ENCODE measurements at regions not wholly inside any gene's neighbourhood (a gene's known extent, or its start where the extent isn't known, plus 50 kb on each side); places are given as distances from the start of the nearest gene placed in this dataset.
"Not testable (repeated sequence)": the region's sequence is repeated elsewhere in the genome, so short reads cannot be mapped to it uniquely, and the experiment has no call there.

DNA sequence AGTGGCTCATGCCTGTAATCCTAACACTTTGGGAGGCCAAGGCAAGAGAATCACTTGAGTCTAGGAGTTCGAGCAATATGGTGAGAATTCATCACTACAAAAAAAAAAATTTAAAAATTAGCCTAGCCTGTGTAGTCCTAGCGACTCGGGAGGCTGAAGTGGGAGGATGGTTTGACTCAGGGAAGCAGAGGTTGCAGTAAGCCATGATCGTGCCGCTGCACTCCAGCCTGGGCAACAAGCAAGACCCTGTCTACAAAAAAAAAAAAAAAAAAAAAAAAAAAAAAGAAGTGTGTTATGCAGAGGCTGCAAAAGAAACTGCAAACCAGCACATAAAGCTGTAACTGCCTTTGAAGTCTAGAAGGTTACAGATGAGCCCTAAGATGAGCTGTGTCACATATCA is 116.9 kb upstream of the SLC1A3 start:
- no peak for DNase-seq

DNA sequence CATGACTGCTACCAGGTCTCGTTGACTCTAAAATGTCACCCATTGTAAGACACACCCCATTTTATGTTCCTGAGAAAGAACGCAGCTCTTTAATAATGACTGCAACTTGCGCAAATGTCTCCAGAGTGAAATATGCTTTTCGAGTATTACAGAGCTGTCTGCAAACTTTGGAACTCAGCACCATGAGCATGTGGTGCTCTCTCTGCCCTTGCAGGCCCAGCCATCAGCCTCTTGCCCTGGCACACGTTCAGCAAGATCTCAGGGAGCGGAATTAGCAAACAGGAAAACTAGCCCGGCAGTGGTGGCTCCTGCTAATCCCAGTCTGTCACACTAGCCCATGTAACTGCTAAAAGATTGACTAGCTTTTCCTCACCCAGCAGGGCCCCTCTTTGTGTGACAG is 114.5 kb upstream of the SLC1A3 start:
- no peak for DNase-seq

DNA sequence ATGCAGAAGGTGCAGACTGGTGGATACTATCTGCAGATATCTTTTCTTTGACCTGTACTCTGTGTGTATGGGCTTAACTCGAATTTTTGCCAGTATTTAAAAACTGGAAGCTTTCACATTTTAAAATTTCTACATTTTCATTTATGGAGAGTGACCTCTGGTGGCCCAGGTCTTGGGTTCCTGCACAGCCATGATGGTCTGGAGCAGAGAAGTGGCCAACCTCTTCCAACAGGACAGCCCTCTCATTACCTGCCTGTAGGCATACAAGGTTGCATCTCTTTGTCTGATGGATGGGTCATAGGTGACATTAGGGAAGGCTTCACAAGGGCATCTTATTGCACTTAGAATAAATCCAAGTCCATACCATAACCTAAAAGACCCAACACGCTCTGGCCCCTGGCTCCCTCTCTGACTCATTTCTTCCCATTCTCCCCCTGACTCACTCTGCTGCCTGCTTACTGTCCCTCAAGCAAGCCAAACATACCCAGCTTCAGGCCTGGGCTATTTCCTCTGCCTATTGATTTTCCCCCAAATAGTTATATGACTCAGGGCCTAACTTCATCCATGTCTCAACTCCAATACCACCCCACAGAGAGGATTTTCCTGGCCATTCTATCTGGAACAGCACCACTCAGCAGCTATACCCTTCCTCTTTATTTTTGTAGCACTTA is 113.3 kb upstream of the SLC1A3 start:
- DNase-seq: no peak

DNA sequence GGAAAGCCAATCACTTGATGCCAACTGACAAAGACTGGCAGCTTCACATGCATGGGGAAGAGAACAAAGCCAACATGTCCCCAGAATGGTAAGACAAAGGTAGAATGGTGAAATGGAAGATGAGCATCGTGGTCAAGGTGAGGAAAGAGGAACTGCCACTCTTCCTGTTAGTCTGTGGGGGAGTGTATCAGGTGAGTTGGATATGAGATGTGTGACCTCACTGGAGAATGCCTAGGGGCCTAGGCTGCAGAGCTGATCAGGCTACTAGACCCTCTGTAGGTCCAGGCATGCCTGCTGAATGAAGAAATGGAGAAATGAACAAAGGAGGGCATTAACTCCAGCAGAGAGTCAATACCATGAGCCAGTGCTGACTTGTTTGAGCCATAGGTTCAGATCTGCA is 112.4 kb upstream of the SLC1A3 start:
- no peak for DNase-seq

DNA sequence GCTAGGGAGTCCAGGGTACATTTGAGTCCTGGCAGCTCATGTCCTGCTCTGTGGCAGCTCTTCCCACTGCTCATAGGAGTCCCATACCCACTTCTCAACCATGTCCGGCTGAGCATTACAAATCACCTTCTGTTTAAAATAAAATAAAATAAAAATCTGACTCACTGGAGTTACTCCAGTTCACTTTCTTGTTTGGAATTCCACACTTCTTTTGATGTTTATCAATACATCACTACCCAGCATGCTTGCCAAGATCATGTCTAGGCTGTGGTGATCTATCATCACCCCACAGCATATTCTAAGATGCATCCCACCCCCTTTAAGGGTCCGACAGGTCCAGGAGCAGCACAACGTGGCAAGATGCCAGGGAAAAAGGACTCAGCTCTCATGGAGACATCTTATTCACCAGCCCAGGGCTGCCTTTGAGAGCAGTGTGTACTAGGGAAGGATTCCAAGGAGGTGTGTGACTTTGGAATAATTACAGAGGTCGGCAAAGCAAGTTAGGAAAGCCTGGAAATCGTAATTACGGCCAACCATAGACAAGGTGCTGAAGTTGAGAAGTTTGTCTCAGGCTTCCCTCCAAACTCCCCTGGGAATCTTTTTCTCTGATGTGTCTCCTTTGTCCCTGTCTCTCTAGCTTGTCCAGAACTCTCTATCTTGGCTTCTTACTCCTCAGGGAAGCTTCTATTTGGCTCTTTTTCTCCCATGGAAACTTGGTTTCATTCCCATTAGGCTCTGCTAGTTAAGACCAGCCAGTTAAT is 111.4 kb upstream of the SLC1A3 start:
- no peak for DNase-seq

DNA sequence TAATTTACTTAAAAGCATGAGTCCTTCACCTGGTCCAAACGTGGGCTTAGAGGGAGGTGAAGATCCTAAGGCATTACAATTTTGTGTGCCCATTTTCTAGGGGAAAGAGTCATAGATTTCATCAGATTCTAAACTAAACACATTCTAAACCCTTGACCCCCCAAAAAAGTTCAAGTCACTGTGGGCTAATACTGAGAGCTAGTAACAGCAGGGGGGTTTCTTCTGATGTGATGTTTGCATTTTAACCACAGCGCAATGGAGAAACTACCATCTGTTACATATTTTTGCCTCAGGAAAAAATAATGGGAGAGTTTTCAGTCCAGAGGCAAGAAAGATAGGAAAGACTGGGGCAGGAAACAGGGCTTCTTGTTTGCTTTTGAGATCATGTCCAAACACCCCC is 110.8 kb upstream of the SLC1A3 start:
- no peak for DNase-seq

- DNase-seq: no peak
Measured at GRCh38 chr5:36496471-36496870, 109.9 kb upstream of the SLC1A3 start.

DNA sequence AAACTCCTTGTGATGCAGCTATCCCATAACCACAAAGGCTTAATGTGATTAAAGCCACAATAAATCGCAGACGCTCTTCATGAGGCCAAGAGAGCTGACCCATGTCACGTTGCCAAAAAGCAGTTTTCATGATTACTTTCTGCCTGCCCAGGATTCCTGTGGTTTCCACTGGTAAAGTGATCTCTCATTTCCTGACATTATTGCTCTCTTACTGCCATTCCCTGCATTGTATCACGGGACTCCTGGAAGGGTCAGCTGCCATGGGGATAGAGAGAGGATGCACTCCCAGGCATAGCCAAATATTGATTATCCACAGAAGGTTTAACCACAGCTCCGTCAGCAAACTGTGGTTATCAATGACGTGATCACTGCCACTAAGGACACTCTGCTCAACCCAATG is 103.8 kb upstream of the SLC1A3 start:
- DNase-seq: no peak

DNA sequence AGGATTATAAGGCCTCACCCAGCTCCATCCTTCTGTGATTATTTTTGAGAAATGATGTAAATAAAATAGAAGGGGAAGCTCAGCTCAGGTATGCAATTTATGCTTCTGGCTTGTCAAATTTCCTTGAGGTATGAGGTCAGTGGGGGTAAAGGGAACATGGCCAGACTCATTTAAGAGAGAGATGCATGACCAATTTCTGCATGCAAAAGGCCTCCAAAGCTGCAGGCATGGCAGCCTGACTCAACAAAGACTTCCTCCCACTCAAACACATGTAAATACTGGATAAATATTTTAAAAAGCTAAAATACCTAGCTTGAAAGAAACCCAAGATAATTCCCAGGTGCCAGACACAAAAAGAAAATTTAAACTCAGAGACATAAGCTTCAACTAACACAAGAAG is 101.4 kb upstream of the SLC1A3 start:
- DNase-seq: no peak

- DNase-seq: peak; percentile 51 to 68
Measured at GRCh38 chr5:36507332-36507952, 99.0 kb upstream of the SLC1A3 start.

DNA sequence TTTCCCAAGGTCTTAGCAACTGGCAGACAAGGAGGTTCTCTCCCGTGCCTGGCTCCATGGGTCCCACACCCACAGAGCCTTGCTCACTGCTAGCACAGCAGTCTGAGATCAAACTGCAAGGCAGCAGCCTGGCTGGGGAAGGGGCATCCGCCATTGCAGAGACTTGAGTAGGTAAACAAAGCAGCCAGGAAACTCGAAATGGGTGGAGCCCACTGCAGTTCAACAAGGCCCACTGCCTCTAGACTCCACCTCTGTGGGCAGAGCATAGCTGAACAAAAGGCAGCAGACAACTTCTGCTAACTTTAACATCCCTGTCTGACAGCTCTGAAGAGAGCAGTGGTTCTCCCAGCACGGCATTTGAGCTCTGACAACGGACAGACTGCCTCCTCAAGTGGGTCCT is 98.1 kb upstream of the SLC1A3 start:
- not testable (repeated sequence) for DNase-seq

DNA sequence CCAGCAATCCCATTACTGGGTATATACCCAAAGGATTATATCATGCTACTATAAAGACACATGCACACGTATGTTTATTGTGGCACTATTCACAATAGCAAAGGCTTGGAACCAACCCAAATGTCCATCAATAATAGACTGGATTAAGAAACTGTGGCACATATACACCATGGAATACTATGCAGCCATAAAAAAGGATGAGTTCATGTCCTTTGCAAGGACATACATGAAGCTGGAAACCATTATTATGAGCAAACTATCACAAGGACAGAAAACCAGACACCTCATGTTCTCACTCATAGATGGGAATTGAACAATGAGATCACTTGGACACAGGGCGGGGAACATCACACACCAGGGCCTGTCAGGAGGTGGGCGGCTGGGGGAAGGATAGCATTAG is 92.8 kb upstream of the SLC1A3 start:
- DNase-seq: not testable (repeated sequence)

DNA sequence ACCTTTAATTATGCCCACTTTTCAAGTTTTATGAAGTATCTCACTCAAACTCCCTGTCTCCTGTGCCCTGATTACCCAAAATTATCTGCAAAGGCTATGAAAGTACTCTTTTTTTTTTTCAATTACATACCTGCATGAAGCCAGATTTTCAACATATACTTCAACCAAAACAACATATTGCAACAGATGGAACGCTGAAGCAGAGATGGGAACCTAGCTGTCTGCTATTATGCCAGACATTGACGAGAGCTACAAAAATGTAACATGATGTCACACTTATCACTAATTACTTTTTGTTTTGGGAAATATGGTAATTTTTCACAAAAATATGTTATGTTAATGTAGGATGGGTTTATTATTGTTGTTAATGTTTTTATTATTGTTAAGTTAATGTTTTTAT is 86.5 kb upstream of the SLC1A3 start:
- DNase-seq: no peak

DNA sequence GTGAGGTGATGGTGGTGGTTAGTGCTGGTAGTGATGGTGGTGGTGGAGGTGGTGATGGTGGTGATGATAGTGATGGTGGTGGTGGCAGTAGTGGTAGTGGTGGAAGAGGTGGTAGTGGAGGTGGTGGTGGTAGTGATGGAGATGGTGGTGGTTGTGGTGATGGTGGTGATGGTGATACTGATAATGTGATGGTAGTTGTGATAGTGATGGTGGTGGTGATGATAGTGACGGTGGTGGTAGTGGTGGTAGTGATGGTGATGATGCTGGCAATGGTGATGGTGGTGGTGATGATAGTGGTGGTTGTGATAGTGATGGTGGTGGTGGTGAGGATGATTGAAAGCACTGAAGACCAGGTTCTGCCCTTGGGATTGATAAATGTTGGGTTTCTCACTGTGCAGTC is 85.2 kb upstream of the SLC1A3 start:
- no peak for DNase-seq

DNA sequence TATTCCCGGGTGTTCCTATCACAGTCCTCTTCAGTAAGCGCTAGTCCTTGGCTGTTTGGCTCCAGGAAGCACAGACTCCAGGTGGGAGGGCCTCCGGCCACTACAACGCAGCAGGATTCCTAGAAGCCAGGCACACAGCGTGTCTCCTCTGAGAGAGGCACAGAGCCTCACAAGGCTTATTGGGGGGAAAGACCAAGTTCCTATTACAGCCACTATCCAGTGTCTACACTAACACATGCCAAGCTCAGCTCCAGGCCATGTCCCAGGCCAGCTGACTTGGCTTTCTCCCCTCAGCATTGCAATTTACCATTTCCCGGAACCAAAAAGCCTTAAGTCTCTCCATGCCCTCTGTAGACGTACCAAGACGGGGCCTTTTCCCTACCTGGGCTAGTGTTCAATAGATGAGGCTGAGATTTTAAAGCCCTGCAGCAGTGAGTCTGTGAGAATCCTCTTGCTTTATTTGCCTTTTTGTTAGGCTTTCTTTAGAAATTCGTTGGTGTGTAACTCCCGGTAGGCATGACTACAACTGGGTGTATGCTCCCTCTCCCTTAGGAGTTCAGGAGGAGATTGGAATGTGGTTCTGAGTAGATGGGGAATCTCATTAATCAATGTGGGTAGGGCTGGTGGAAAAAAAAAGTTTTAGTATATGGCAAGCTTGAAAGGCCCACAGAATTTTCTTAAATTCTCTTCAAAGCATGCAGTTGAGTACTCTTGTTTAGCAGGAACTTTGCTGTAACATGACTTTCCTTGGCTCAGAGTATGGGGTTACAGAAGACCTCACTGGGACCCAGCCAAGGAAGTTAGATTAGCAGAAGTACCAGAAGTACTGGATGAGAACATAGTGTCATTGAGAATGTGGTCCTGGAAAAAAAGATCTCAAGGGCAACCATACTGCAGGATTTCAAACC is 84.3 kb upstream of the SLC1A3 start:
- DNase-seq: no peak

GRCh38 chr5:36522746-36523065 is 83.7 kb upstream of the SLC1A3 start:
- DNase-seq: no peak

DNA sequence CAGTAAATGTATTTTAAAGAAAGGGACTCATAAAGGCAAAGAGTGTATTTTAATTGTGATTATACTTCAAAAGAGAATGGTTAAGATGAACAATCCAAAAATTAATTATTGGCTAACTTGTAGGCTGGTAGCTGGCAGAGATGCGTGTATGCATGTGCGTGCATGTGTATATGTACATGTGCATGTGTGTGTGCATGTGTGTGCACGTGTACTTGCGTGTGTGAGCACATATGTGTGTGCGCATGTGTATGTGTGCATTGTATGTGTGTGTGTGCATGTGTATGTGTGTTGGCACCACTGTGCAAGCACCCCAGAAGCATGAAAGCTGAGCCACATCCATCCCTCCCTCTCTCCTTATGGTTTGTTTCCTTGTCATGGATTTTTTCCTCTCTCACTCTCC is 83.0 kb upstream of the SLC1A3 start:
- no peak for DNase-seq

DNA sequence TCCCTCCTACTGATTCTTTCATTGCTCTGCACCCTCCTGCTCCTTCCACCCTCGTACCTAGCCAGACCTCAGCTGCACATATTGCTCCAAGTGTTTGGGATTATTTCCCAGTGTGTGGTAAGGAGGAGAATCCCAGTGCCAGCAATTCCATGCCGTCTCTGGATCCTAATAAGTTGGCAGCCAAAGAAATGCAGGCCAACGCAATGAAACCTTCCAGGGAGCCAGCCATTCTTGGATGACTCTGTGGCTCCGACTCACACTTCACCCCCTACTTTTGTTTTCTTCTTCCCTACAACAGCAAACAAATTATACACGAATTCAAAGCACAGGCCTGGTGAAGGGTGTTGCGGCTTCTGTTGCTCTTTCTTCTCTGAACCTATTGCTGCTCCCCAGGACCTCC is 82.5 kb upstream of the SLC1A3 start:
- DNase-seq: no peak

GRCh38 chr5:36526537-36526936 is 79.9 kb upstream of the SLC1A3 start:
- no peak for DNase-seq

DNA sequence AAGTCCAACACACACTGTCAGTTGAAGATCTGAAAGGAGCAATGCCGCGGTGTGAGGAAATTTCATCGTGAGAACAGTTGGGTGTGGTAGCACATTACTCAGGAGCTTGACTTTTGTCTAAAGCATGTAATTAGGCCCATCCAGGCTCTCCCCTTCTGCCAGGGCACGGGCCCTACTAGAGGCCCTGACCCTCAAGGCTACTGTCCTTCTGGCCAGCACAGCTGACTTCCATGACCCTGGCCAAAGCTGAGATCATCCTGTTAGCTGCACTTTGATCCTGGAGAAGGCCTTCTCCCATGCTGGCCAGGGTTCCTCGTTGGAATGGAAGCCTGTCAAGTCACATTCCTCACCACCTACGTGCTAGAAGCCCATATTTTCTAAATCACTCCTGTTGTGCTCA is 77.8 kb upstream of the SLC1A3 start:
- no peak for DNase-seq

DNA sequence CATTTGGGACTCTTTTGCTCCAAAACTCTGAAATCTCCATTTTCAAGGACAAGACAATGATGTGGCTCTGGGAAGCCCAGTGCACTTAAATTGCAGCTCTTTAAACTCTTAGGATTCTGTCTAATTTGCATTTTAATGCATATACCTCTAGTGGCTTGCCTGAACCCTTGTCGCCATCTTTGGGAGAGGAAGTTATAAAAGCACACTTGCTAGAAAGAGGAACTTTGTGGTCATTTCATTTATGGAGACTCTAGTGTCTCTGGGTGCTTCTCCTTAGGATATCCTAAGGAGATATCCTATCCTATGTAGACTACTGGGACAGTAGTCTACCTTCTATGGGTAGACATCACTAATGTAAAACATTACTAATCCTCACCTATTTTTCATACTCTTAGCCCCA is 77.3 kb upstream of the SLC1A3 start:
- no peak for DNase-seq

DNA sequence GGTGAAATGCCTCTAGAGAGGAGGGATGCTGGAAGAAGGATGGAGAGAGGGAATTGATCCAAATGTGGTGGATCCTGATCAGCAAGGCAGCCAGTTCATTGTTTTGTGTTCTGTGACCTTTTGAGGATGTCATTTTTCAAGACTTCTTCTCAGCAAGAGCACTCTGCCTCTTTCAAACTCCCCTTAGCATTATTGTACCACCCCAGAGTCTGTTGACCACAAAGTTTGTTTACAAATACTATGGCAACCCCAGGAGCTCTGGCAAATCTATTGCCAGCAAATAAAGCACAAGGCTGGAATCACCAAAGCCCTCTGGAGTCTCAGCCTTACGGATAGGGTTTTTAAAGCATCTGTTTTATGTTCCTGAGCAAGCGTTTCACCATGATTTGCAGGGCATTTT is 76.2 kb upstream of the SLC1A3 start:
- no peak for DNase-seq

DNA sequence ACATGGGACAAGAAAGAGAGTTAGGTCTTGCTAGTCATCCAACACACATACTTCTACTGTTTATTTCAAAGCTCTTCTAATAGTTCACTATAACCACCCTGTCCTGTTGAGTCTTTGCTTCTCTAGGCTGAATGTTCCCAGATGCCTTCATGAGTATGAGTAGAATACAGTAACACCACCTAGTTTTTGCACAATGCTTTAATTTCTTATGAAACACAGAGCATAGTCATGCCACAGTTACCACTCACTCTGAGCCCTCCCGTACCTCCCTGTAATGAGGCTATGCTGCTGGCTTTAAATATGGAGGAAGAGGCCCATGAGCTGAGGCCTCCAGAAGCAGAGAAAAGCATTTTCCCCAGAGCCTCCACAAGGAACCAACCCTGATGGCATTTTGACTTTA is 75.0 kb upstream of the SLC1A3 start:
- no peak for DNase-seq

- DNase-seq: no peak
Measured at GRCh38 chr5:36535378-36535777, 71.0 kb upstream of the SLC1A3 start.

Data from stimulated activated CD4-positive, alpha-beta T cell treated with anti-CD3 and anti-CD28 coated beads, Interleukin-4, amount 100 ng/mL, for 4 hours (primary cell).